Lung (tissue), 11 donors: ENCODE measurements at regions not wholly inside any gene's neighbourhood (a gene's known extent, or its start where the extent isn't known, plus 50 kb on each side); places are given as distances from the start of the nearest gene placed in this dataset.
A peak's percentile ranks its signal among the peaks of the same experiment; 100 is the strongest.

Experiments used
- ATAC-seq: fragments of 200-7000 bp; cut with Tn5 transposase; one replicate; pipeline ENCODE4 v1.9.1; 2020; ENCODE audit warnings: moderate number of reproducible peaks; ENCODE audit not compliant: insufficient read depth, low FRiP score
- DNase-seq, 3 donors: peaks; one replicate each; pipeline ENCODE4 v3.0.0-alpha.2; 2013 to 2017
- H3K27ac ChIP-seq, 2 donors: one replicate each; pipeline ENCODE4 v1.5.1; 2013; ENCODE audit warnings: mild to moderate bottlenecking in 2 of 2, moderate library complexity in 2 of 2, control low read depth in 1 of 2, inconsistent platforms in 1 of 2, low read depth in 1 of 2, low read length in 1 of 2
- H3K27me3 ChIP-seq, 3 donors: one replicate each; pipeline ENCODE4 v1.5.1; 2013; ENCODE audit warnings: low read length in 2 of 3; ENCODE audit not compliant: control insufficient read depth in 3 of 3, insufficient read depth in 3 of 3
- H3K36me3 ChIP-seq, 4 donors: one replicate each; pipeline ENCODE4 v1.5.1; 2013; ENCODE audit warnings: low read length in 4 of 4, mild to moderate bottlenecking in 1 of 4, moderate library complexity in 1 of 4; ENCODE audit not compliant: control insufficient read depth in 4 of 4, insufficient read depth in 4 of 4
- H3K4me1 ChIP-seq, 5 donors: one replicate each; pipeline ENCODE4 v1.5.1; 2013; ENCODE audit warnings: low read length in 5 of 5, mild to moderate bottlenecking in 2 of 5, moderate library complexity in 1 of 5; ENCODE audit not compliant: control insufficient read depth in 5 of 5, insufficient read depth in 5 of 5
- H3K4me3 ChIP-seq: one replicate; pipeline ENCODE4 v1.5.1; 2013; ENCODE audit warnings: mild to moderate bottlenecking, control low read depth, moderate library complexity
- H3K9ac ChIP-seq, 2 donors: one replicate each; pipeline ENCODE4 v1.5.1; 2013; ENCODE audit warnings: low read length in 2 of 2, control low read depth in 1 of 2; ENCODE audit not compliant: insufficient read depth in 1 of 2
- H3K9me3 ChIP-seq, 4 donors: one replicate each; pipeline ENCODE4 v1.5.1; 2013; ENCODE audit warnings: low read length in 3 of 4, mild to moderate bottlenecking in 1 of 4, moderate library complexity in 1 of 4; ENCODE audit not compliant: control insufficient read depth in 4 of 4, insufficient read depth in 3 of 4
- WGBS, 2 donors: extraction: QIAGEN DNeasy Blood & Tissue Kit; methylation state at CpG; one replicate each; pipeline ENCODE4 v1.1.7; 2013; 5-methylcytosine and 5-hydroxymethylcytosine counted together
- TF ChIP-seq, protein P1 (sequence below): IDR thresholded peaks from 2 replicates; pipeline ENCODE4 v1.5.1; 2012; ENCODE audit warnings: mild to moderate bottlenecking; ENCODE audit errors: control extremely low read depth, extremely low read depth
- donor health status: control.
- donor health status: control.
- donor health status: Bipolar disorder and iron deficiency.
- donor health status: healthy.
- donor health status: DM: yes; HTN: yes; CAD: no.

DNA sequence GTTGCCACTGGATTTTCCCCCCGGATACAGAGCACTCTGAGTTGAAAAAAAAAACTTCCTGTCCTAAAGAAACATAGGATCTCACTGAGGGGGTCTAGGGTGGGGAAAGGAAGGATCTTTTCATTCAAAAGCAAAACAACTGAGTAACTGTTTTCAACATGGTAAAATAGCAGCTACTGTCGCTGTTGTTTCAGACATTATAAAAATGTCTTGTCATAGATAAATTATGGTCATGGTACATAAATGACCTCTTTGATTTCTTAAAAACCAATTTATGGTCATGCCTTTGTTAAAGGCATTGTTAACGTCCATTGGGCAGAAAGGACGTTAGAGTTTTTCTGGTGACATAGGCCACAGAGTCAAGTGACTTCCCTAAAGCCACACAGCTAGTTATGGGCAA lies 180.4 kb upstream of the DTNBP1 start:
- H3K4me1 ChIP-seq, result no peaks in the 10 kb centered on the region
- no peaks in the 10 kb centered on the region for H3K9me3 ChIP-seq
- ATAC-seq (no peak), DNase-seq (no peak)
- no peaks in the 10 kb centered on the region for H3K27me3 ChIP-seq
- TF ChIP-seq, protein P1, sequence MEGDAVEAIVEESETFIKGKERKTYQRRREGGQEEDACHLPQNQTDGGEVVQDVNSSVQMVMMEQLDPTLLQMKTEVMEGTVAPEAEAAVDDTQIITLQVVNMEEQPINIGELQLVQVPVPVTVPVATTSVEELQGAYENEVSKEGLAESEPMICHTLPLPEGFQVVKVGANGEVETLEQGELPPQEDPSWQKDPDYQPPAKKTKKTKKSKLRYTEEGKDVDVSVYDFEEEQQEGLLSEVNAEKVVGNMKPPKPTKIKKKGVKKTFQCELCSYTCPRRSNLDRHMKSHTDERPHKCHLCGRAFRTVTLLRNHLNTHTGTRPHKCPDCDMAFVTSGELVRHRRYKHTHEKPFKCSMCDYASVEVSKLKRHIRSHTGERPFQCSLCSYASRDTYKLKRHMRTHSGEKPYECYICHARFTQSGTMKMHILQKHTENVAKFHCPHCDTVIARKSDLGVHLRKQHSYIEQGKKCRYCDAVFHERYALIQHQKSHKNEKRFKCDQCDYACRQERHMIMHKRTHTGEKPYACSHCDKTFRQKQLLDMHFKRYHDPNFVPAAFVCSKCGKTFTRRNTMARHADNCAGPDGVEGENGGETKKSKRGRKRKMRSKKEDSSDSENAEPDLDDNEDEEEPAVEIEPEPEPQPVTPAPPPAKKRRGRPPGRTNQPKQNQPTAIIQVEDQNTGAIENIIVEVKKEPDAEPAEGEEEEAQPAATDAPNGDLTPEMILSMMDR, result no peak
- no peak overlapping the region for H3K4me3 ChIP-seq
- 62 to 76% methylated on average over 4 of the region's 4 CpGs for WGBS, 2 donors
- H3K36me3 ChIP-seq, result no peaks in the 10 kb centered on the region
- no peak overlapping the region for H3K9ac ChIP-seq
- no peak overlapping the region for H3K27ac ChIP-seq

DNA sequence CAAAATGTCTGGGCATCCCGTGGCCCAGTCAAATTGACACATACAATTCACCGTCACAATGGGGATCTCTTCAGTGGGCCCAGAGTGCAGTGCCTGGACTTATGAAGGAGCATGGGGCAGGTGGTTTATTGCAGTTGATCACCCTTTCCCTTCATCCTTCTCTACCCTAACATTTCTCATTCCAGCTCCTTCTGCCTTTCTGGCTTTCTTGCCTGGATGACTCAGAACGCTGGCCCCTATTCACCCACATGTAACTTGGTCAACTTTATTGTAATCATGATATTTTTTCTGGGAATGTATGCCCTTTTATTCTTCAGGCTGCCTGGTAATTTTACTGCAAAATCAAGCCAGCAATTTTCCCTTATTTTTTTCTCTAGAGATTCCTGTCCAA lies 179.9 kb upstream of the DTNBP1 start:
- no peaks in the 10 kb centered on the region for H3K9me3 ChIP-seq
- no peak overlapping the region for H3K4me3 ChIP-seq
- H3K9ac ChIP-seq, result no peak overlapping the region
- ATAC-seq (peak; percentile 21), DNase-seq (no peak)
- H3K36me3 ChIP-seq, result no peaks in the 10 kb centered on the region
- no peak overlapping the region for H3K27ac ChIP-seq
- no peaks in the 10 kb centered on the region for H3K27me3 ChIP-seq
- TF ChIP-seq, protein P1, result no peak
- whole genome bisulfite sequencing, 2 donors, result 84 to 86% methylated on average over 3 of the region's 3 CpGs
- no peaks in the 10 kb centered on the region for H3K4me1 ChIP-seq

DNA sequence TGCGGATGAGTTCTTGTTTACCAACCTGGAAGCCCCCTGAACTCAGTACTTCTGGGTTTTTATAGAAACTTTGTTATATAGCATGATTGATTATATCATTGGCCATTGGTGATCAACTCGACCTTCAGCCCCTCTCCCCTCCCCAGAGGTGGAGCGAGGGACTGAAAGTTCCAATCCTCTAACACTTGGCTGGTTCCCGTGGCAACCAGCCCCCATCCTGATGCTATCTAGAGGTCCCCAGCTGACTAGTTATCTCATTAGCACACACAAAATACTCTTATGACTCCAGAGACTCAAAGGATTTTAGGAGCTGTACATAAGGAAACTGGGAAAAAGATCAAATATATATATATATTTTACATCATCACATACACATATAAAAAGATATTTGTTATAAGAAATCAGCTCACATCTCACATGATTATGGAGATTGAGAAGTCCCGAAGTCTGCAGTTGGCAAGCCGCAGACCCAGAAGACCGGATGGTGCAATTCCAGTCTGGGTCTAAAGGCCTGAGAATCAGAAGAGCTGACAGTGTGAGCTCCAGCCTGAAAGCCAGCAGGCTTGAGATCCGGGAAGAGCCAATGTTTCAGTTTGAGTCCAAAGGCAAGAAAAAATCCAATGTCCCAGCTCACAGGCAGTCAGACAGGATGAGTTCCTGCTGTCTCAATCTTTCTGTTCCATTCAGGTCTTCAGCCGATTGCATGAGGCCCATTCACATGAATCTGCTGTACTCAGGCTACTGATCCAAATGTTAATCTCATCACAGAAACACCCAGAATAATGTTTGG lies 179.3 kb upstream of the DTNBP1 start:
- peak in 2 of 3 donors; percentile 16 to 50 for DNase-seq
- ATAC-seq, result no peak

More for the DNA sequence above, 179.3 kb upstream of the DTNBP1 start:
- WGBS, 2 donors, result 81 to 90% methylated on average over 9 of the region's 9 CpGs
- TF ChIP-seq, protein P1, result no peak
- H3K27ac ChIP-seq, result no peak overlapping the region
- no peak overlapping the region for H3K9ac ChIP-seq
- H3K36me3 ChIP-seq, result no peaks in the 10 kb centered on the region
- H3K27me3 ChIP-seq, result no peaks in the 10 kb centered on the region
- no peaks in the 10 kb centered on the region for H3K4me1 ChIP-seq
- no peaks in the 10 kb centered on the region for H3K9me3 ChIP-seq
- H3K4me3 ChIP-seq, result no peak overlapping the region
